ENCODE measurements at regions not wholly inside any gene's neighbourhood (a gene's known extent, or its start where the extent isn't known, plus 50 kb on each side); places are given as distances from the start of the nearest gene placed in this dataset.

GRCh38 chr2:134194519-134194918 lies 59.4 kb upstream of the MGAT5 start:
- TF ChIP-seq CTCF (IDR thresholded peaks at IDR 0.05) (no peak), POLR2A (IDR thresholded peaks at IDR 0.05) (no peak)
